ENCODE measurements at regions not wholly inside any gene's neighbourhood (a gene's known extent, or its start where the extent isn't known, plus 50 kb on each side); places are given as distances from the start of the nearest gene placed in this dataset.

DNA sequence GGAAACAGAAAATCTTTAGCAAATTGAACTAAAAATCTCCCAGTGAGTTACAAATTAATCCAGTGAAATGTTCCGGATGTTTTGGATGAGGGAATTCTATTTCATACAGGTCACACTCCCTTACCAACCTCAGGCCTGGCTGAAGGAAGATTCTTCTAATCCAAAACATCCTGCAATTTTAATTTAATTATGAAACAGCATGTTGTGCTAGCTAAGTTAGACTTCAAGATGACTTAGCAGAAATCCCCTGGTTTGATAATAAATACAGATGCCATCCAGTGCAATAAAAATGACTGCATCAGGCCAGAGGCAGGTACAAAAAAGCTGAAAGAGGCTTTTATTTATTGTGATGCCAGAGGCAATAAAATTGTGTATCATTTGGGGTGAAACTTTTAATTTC is 96.7 kb upstream of the CLDN10 start:
- CTCF ChIA-PET: no interaction called here
- 0 out of 3 replicates have a peak, but pooled peaks cover 2% of the 10 kb centered on the region for H3K9me3 ChIP-seq
- H3K27ac ChIP-seq: peak overlapping the region in 1 of 2 experiments; percentile 24; a peak in 2 of 6 replicates
- POLR2A ChIA-PET: no interaction called here
- ATAC-seq (no peak), DNase-seq (ENCODE audit: low read depth in 1 of 2, low spot score in 1 of 2) (no peak), FAIRE-seq (no peak)
- H3K4me3 ChIP-seq: no peak overlapping the region
- 41% methylated on average over 1 of the region's 1 CpG for WGBS (ENCODE audit: missing lambda C conversion rate)
- peak; percentile 37 for TF ChIP-seq MAFK (IDR thresholded peaks at IDR 0.05; ENCODE audit: partially characterized antibody)
- TF ChIP-seq NFE2L2 (conservative IDR thresholded peaks at IDR 0.05; ENCODE audit: low read length): 0 out of 2 replicates have a peak, but pooled peaks have one; percentile 2
- no peak for TF ChIP-seq CHD2 (IDR thresholded peaks at IDR 0.05; ENCODE audit: low read length, partially characterized antibody)
- peak overlapping the region; percentile 36; the same call in 2 of the 3 replicates for H3K4me2 ChIP-seq
- peaks cover 12% of the 10 kb centered on the region for H3K4me1 ChIP-seq

DNA sequence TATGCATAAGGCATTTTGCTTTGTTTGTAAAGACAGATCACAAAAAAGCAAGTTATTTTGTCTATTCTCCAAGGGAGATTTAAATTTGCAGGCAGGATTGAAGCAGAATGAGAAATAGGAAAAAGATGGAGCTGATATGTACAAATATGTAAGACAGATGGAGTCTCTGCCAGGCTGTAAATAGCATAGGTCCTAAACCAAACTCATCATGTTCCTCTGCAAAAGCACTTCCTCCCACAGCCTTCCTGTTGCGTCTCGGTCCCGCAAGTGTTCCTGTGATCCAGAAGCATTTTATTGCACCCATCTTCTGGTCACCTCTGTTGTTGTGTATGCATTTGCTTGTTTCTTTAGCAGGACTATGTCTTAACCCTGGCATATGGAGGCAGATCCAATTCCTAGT is 95.7 kb upstream of the CLDN10 start:
- Histone ChIP-seq H3K4me2 (no peak overlapping the region), H3K9me3 (0 out of 3 replicates have a peak, but pooled peaks cover 2% of the 10 kb centered on the region), H3K27ac (no peak overlapping the region), H3K4me1 (peaks cover 12% of the 10 kb centered on the region), H3K4me3 (no peak overlapping the region)
- ATAC-seq (no peak), FAIRE-seq (no peak), DNase-seq (ENCODE audit: low read depth in 1 of 2, low spot score in 1 of 2) (no peak)
- ChIA-PET POLR2A (no interaction called here), CTCF (no interaction called here)
- WGBS (ENCODE audit: missing lambda C conversion rate): 94% methylated on average over 3 of the region's 3 CpGs
- TF ChIP-seq, protein P1, sequence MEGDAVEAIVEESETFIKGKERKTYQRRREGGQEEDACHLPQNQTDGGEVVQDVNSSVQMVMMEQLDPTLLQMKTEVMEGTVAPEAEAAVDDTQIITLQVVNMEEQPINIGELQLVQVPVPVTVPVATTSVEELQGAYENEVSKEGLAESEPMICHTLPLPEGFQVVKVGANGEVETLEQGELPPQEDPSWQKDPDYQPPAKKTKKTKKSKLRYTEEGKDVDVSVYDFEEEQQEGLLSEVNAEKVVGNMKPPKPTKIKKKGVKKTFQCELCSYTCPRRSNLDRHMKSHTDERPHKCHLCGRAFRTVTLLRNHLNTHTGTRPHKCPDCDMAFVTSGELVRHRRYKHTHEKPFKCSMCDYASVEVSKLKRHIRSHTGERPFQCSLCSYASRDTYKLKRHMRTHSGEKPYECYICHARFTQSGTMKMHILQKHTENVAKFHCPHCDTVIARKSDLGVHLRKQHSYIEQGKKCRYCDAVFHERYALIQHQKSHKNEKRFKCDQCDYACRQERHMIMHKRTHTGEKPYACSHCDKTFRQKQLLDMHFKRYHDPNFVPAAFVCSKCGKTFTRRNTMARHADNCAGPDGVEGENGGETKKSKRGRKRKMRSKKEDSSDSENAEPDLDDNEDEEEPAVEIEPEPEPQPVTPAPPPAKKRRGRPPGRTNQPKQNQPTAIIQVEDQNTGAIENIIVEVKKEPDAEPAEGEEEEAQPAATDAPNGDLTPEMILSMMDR (IDR thresholded peaks at IDR 0.05): no peak
- TF ChIP-seq POLR2AphosphoS2 (conservative IDR thresholded peaks at IDR 0.05; ENCODE audit: low read length): no peak
- no peak for TF ChIP-seq ZFP36 (IDR thresholded peaks at IDR 0.05; ENCODE audit: borderline replicate concordance, partially characterized antibody)
- TF ChIP-seq, protein P2, sequence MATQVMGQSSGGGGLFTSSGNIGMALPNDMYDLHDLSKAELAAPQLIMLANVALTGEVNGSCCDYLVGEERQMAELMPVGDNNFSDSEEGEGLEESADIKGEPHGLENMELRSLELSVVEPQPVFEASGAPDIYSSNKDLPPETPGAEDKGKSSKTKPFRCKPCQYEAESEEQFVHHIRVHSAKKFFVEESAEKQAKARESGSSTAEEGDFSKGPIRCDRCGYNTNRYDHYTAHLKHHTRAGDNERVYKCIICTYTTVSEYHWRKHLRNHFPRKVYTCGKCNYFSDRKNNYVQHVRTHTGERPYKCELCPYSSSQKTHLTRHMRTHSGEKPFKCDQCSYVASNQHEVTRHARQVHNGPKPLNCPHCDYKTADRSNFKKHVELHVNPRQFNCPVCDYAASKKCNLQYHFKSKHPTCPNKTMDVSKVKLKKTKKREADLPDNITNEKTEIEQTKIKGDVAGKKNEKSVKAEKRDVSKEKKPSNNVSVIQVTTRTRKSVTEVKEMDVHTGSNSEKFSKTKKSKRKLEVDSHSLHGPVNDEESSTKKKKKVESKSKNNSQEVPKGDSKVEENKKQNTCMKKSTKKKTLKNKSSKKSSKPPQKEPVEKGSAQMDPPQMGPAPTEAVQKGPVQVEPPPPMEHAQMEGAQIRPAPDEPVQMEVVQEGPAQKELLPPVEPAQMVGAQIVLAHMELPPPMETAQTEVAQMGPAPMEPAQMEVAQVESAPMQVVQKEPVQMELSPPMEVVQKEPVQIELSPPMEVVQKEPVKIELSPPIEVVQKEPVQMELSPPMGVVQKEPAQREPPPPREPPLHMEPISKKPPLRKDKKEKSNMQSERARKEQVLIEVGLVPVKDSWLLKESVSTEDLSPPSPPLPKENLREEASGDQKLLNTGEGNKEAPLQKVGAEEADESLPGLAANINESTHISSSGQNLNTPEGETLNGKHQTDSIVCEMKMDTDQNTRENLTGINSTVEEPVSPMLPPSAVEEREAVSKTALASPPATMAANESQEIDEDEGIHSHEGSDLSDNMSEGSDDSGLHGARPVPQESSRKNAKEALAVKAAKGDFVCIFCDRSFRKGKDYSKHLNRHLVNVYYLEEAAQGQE (IDR thresholded peaks at IDR 0.05): no peak
- no peak for TF ChIP-seq BHLHE40 (IDR thresholded peaks at IDR 0.05; ENCODE audit: low read depth, low read length)
- no peak for TF ChIP-seq RARB (CRISPR knock-in tag; IDR thresholded peaks at IDR 0.05)
- TF ChIP-seq JUNB (IDR thresholded peaks at IDR 0.05): no peak
- no peak for TF ChIP-seq RAD21 (conservative IDR thresholded peaks at IDR 0.05 in 1 of 2, IDR thresholded peaks at IDR 0.05 in 1 of 2)

DNA sequence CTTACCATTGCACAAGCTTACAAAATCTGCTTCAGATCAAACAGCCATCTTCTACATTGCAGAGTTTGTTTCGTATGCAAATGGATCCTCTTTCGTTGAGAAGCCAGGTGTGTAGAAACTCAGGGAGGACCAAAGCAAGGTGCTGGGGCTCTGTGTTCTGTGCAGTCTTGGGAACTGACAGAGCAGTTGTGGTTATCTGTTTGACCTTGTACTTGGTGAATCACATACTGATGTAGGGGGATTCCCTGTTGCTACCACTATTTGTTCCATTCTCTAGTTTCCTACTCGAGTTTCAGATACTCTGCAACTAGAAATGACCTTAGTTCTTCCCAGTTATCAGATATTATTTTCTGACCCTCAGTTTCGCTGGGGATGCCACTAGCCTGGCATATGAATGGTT is 95.2 kb upstream of the CLDN10 start:
- POLR2A ChIA-PET: no interaction called here

DNA sequence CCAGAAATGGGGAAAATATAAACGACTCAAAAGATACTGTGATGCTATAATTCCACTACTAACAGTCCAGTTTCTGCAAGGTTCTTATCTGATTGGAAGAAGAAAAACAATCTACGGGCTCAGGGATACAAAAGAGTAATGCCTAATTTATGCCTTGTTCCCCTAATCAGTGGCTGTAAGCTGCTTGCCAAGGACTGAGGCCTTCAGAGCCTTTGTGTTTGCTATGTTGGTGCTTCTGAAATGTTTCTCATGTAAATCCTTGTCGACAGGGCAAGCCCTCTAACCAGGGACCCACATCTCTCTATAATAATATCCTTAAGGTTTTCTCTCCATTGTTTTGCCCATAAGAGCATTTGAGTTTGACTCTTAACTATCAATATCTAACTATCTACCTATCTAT is 89.7 kb upstream of the CLDN10 start:
- H3K4me2 ChIP-seq: no peak overlapping the region
- no peak for FAIRE-seq
- H3K4me1 ChIP-seq: no peaks in the 10 kb centered on the region
- DNase-seq (ENCODE audit: low read depth in 1 of 2, low spot score in 1 of 2): no peak
- CTCF ChIA-PET: no interaction called here
- POLR2A ChIA-PET: no interaction called here
- no peak overlapping the region for H3K4me3 ChIP-seq
- no peak for ATAC-seq
- TF ChIP-seq, protein P3, sequence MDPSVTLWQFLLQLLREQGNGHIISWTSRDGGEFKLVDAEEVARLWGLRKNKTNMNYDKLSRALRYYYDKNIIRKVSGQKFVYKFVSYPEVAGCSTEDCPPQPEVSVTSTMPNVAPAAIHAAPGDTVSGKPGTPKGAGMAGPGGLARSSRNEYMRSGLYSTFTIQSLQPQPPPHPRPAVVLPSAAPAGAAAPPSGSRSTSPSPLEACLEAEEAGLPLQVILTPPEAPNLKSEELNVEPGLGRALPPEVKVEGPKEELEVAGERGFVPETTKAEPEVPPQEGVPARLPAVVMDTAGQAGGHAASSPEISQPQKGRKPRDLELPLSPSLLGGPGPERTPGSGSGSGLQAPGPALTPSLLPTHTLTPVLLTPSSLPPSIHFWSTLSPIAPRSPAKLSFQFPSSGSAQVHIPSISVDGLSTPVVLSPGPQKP (IDR thresholded peaks at IDR 0.05; ENCODE audit: low read depth, low read length): no peak
- no peak for TF ChIP-seq CBX8 (IDR thresholded peaks at IDR 0.05)
- 0 out of 3 replicates have a peak, but pooled peaks cover 2% of the 10 kb centered on the region for H3K9me3 ChIP-seq
- WGBS (ENCODE audit: missing lambda C conversion rate): 33% methylated on average over 3 of the region's 3 CpGs
- H3K27ac ChIP-seq: no peak overlapping the region

More for the DNA sequence above, 95.2 kb upstream of the CLDN10 start:
- H3K9me3 ChIP-seq: 0 out of 3 replicates have a peak, but pooled peaks cover 2% of the 10 kb centered on the region
- CTCF ChIA-PET: no interaction called here
- peaks cover 12% of the 10 kb centered on the region for H3K4me1 ChIP-seq
- 60% methylated on average over 4 of the region's 4 CpGs for WGBS (ENCODE audit: missing lambda C conversion rate)
- FAIRE-seq: no peak
- no peak for DNase-seq (ENCODE audit: low read depth in 1 of 2, low spot score in 1 of 2)
- H3K27ac ChIP-seq: no peak overlapping the region
- no peak overlapping the region for H3K4me3 ChIP-seq
- TF ChIP-seq RAD21 (conservative IDR thresholded peaks at IDR 0.05 in 1 of 2, IDR thresholded peaks at IDR 0.05 in 1 of 2): no peak
- no peak for ATAC-seq
- H3K4me2 ChIP-seq: no peak overlapping the region

All from A549 (cell line).